C4-2B (cell line): ENCODE measurements at regions not wholly inside any gene's neighbourhood (a gene's known extent, or its start where the extent isn't known, plus 50 kb on each side); places are given as distances from the start of the nearest gene placed in this dataset.

Experiments
- CTCF ChIP-seq: fragments of 450-650 bp; conservative IDR thresholded peaks from 2 replicates; pipeline ENCODE4 v1.5.1; 2017; ENCODE audit warnings: mild to moderate bottlenecking
- ZFX ChIP-seq: fragments of 450-650 bp; IDR thresholded peaks from 2 replicates; pipeline ENCODE4 v1.6.1; 2017

GRCh38 chr1:199149591-199149990 is 510.8 kb downstream of the PTPRC start:
- no peak for TF ChIP-seq ZFX
- TF ChIP-seq CTCF: no peak
